ENCODE measurements at regions not wholly inside any gene's neighbourhood (a gene's known extent, or its start where the extent isn't known, plus 50 kb on each side); places are given as distances from the start of the nearest gene placed in this dataset.

DNA sequence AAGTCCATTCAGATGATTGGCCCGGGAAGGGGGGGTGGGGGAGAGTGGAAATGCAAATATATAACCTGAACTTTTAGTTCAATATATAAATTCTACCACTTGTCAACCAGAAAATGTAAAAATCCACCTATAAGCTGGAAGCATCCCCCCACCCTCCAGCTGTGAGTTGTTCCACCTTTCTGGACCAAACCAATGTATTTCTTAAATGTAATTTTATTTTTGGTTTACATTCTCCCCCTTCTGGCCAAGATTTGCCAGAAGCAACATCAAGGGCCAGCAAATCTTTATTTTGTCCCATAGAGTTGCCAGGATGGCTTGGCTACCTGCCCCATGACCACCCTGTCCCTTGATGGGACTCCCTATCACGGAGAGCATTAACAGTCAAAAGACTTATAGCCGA, 545.7 kb downstream of the TBL1XR1 start (continued):
- TF ChIP-seq, protein P1, sequence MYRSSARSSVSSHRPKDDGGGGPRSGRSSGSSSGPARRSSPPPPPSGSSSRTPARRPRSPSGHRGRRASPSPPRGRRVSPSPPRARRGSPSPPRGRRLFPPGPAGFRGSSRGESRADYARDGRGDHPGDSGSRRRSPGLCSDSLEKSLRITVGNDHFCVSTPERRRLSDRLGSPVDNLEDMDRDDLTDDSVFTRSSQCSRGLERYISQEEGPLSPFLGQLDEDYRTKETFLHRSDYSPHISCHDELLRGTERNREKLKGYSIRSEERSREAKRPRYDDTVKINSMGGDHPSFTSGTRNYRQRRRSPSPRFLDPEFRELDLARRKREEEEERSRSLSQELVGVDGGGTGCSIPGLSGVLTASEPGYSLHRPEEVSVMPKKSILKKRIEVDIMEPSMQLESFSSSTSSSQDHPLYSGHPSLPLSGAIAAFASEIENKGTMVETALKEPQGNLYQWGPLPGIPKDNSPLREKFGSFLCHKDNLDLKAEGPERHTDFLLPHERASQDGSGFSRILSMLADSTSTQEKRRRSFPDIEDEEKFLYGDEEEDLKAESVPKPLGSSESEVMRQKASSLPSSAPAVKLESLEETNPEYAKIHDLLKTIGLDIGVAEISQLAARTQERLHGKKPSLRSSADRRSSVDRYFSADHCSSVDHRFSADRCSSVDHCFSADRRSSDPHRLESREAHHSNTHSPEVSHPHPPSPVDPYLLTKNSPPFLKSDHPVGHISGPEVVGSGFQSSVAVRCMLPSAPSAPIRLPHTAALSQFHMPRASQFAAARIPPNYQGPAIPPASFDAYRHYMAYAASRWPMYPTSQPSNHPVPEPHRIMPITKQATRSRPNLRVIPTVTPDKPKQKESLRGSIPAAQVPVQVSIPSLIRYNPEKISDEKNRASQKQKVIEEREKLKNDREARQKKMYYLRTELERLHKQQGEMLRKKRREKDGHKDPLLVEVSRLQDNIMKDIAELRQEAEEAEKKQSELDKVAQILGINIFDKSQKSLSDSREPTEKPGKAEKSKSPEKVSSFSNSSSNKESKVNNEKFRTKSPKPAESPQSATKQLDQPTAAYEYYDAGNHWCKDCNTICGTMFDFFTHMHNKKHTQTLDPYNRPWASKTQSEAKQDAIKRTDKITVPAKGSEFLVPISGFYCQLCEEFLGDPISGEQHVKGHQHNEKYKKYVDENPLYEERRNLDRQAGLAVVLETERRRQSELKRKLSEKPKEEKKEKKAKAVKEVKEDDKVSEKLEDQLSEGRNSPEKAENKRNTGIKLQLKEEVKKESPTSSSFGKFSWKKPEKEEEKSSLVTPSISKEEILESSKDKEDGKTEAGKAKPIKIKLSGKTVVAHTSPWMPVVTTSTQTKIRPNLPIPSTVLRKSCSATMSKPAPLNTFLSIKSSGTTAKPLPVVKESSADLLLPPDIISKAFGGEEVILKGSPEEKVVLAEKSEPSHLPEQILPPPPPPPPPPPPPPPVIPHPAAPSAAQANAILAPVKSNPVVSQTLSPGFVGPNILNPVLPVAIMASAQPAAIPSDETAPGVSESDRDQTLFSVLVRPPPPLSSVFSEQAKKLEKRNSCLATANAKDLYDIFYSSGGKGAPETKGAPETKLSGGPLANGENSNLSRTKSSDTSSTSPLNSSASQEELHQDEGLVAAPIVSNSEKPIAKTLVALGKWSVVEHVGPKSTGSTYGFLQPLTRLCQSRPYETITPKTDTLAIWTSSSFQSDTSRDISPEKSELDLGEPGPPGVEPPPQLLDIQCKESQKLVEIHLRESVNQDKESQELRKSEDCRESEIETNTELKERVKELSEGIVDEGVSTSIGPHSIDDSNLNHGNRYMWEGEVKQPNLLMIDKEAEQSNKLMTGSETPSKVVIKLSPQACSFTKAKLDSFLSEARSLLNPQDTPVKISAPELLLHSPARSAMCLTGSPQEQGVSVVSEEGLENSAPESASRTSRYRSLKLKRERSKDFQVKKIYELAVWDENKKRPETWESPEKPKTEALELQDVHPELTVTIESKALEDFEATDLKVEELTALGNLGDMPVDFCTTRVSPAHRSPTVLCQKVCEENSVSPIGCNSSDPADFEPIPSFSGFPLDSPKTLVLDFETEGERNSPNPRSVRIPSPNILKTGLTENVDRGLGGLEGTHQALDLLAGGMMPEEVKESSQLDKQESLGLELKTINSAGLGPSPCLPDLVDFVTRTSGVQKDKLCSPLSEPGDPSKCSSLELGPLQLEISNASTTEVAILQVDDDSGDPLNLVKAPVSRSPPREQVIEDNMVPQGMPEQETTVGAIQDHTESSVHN (CRISPR knock-in tag; IDR thresholded peaks at IDR 0.05): no peak

DNA sequence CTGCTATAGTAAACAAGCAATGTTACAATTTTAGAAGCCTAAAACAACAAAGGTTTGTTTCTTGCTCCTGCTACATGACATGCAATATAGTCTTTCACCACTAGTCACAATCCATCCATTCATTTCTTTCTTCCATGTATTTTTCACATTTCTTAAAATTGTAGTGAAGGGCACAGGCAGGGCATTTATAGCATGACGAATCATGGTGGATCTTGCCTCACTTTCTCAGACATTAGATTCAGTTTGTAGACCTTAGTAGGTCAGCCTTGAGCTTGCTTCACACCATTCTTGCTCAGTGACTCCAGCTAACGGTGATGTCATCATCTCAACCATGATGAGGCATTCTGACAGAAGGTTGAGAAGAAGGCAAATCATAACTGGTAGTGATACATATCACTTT, 546.8 kb downstream of the TBL1XR1 start:
- 3% methylated on average over 2 of the region's 2 CpGs for WGBS (ENCODE audit: low lambda C conversion rate)
- no TSS peak for BruUV-seq (replicated peaks)
- DNase-seq (ENCODE audit: low spot score) (no peak), FAIRE-seq (no peak), ATAC-seq (no peak)
- TF ChIP-seq ZNF550 (CRISPR knock-in tag; IDR thresholded peaks at IDR 0.05; ENCODE audit: borderline replicate concordance) (no peak), CREB1 (IDR thresholded peaks at IDR 0.05) (0 out of 2 replicates have a peak, but pooled peaks have one; percentile 37), CREB1 (CRISPR knock-in tag; IDR thresholded peaks at IDR 0.05) (no peak), ATF7 (IDR thresholded peaks at IDR 0.05) (peak; percentile 88), ATF7 (CRISPR knock-in tag; IDR thresholded peaks at IDR 0.05) (no peak)
- no peaks in the 10 kb centered on the region for H3K36me3 ChIP-seq (replicated peaks in 1 of 2; ENCODE audit: control insufficient read depth in 1 of 2, insufficient read depth in 2 of 2, low read length in 2 of 2)
- CTCF ChIA-PET (ENCODE audit: low intra/inter-chr PET ratio, low total read pairs): no interaction called here
- H3K4me1 ChIP-seq (ENCODE audit: insufficient read depth, low read length): no peaks in the 10 kb centered on the region
- intact Hi-C loops (cut with micrococcal nuclease; ENCODE audit: unreplicated experiment) (no loop called here), in situ Hi-C loops (cut with HindIII; ENCODE audit: extremely low pct_ligation_motif_present, low pct_unique_long_range_greater_than_20kb) (no loop called here)
- no peaks in the 10 kb centered on the region for H4K20me1 ChIP-seq (ENCODE audit: insufficient read depth, low read length)
- no peak overlapping the region for H3K9ac ChIP-seq (ENCODE audit: insufficient read depth, low read depth, low read length)
- no peaks in the 10 kb centered on the region for H3K27me3 ChIP-seq (ENCODE audit: control insufficient read depth in 1 of 2, insufficient read depth in 2 of 2, low read length in 2 of 2)
- no peaks in the 10 kb centered on the region for H3K9me3 ChIP-seq (ENCODE audit: low read length)
- H3K4me2 ChIP-seq (ENCODE audit: low read depth, low read length): no peak overlapping the region
- H3K79me2 ChIP-seq (ENCODE audit: insufficient read depth, low read length): no peaks in the 10 kb centered on the region
- no peak overlapping the region for H2AFZ ChIP-seq (ENCODE audit: low read length)
- no peak overlapping the region for H3K27ac ChIP-seq (ENCODE audit: extremely low read length, insufficient read depth, low read length)
- POLR2A ChIA-PET: no interaction called here
- no peak overlapping the region for H3K4me3 ChIP-seq (replicated peaks in 1 of 3; ENCODE audit: insufficient read depth in 1 of 3, low read depth in 2 of 3, low read length in 3 of 3)
